ENCODE measurements at regions not wholly inside any gene's neighbourhood (a gene's known extent, or its start where the extent isn't known, plus 50 kb on each side); places are given as distances from the start of the nearest gene placed in this dataset.
"Not testable (repeated sequence)": the region's sequence is repeated elsewhere in the genome, so short reads cannot be mapped to it uniquely, and the experiment has no call there.

DNA sequence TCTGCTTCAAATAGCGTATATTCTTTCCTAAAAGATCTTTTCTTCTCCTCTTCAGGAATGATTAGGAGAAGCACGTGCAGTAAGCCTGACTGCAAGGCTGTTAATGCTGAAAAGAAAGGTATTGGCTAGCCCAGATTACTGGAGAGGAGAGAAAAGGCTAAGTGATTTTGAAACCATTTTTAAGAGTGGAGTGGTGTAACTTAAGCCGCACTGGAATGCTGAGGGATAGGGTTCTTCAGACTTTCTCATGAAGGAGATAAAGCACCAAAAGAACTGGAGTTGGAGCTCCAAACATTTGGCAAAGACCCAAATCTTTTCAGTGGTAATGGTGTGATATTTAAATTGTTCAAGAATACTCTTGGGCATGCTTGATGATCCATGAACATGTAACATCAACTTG lies 388.3 kb downstream of the COG6 start:
- Histone ChIP-seq H3K4me3 (ENCODE audit: low read depth in 1 of 2, low read length in 1 of 2) (no peak overlapping the region), H3K36me3 (no peaks in the 10 kb centered on the region), H3K27me3 (no peaks in the 10 kb centered on the region), H3K9me3 (no peaks in the 10 kb centered on the region), H3K27ac (no peak overlapping the region), H3K4me1 (ENCODE audit: control insufficient read depth in 1 of 2, insufficient read depth in 1 of 2, low read depth in 1 of 2, low read length in 1 of 2) (no peaks in the 10 kb centered on the region)
- TF ChIP-seq CTCF (IDR thresholded peaks at IDR 0.05) = no peak

DNA sequence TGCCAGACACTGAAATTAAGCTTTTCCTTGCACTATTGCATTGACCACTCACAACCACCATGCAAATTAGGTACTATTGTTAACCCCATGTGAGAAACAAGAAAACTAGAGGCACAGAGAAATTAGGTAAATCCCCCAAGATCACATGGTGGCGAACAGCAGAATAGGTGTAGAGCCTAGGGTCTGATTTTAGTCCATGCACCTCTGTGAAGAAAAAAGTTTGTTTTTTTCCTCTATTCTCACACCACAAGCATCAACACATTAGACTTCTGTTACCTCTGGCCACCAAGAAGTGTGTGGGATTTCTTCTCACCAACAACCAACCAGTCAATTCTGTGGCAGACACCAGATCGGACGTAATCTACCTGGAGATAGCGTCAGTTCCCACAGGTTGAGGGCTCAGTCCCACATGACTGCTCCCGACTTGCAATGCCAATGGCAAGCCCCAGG lies 391.9 kb downstream of the COG6 start:
- no peak overlapping the region for H3K27ac ChIP-seq
- no peaks in the 10 kb centered on the region for H3K27me3 ChIP-seq
- H3K36me3 ChIP-seq = no peaks in the 10 kb centered on the region
- no peaks in the 10 kb centered on the region for H3K9me3 ChIP-seq
- no peak for TF ChIP-seq CTCF (IDR thresholded peaks at IDR 0.05)
- no peaks in the 10 kb centered on the region for H3K4me1 ChIP-seq (ENCODE audit: control insufficient read depth in 1 of 2, insufficient read depth in 1 of 2, low read depth in 1 of 2, low read length in 1 of 2)
- H3K4me3 ChIP-seq (ENCODE audit: low read depth in 1 of 2, low read length in 1 of 2) = no peak overlapping the region

- no peaks in the 10 kb centered on the region for H3K4me1 ChIP-seq (ENCODE audit: control insufficient read depth in 1 of 2, insufficient read depth in 1 of 2, low read depth in 1 of 2, low read length in 1 of 2)
- H3K27ac ChIP-seq = no peak overlapping the region
- TF ChIP-seq CTCF (IDR thresholded peaks at IDR 0.05) = no peak
- no peaks in the 10 kb centered on the region for H3K27me3 ChIP-seq
- no peaks in the 10 kb centered on the region for H3K9me3 ChIP-seq
- H3K4me3 ChIP-seq (ENCODE audit: low read depth in 1 of 2, low read length in 1 of 2) = no peak overlapping the region
- no peaks in the 10 kb centered on the region for H3K36me3 ChIP-seq
Observed at GRCh38 chr13:40048551-40048950, 393.1 kb downstream of the COG6 start.

- Histone ChIP-seq H3K36me3 (no peaks in the 10 kb centered on the region), H3K27ac (no peak overlapping the region), H3K4me3 (ENCODE audit: low read depth in 1 of 2, low read length in 1 of 2) (no peak overlapping the region), H3K27me3 (no peaks in the 10 kb centered on the region), H3K9me3 (no peaks in the 10 kb centered on the region), H3K4me1 (ENCODE audit: control insufficient read depth in 1 of 2, insufficient read depth in 1 of 2, low read depth in 1 of 2, low read length in 1 of 2) (no peaks in the 10 kb centered on the region)
- TF ChIP-seq CTCF (IDR thresholded peaks at IDR 0.05) = no peak
Observed at GRCh38 chr13:40052954-40053353, 397.5 kb downstream of the COG6 start.

- Histone ChIP-seq H3K4me3 (ENCODE audit: low read depth in 1 of 2, low read length in 1 of 2) (no peak overlapping the region), H3K27ac (no peak overlapping the region), H3K27me3 (no peaks in the 10 kb centered on the region), H3K9me3 (no peaks in the 10 kb centered on the region), H3K36me3 (no peaks in the 10 kb centered on the region), H3K4me1 (ENCODE audit: control insufficient read depth in 1 of 2, insufficient read depth in 1 of 2, low read depth in 1 of 2, low read length in 1 of 2) (no peaks in the 10 kb centered on the region)
- TF ChIP-seq CTCF (IDR thresholded peaks at IDR 0.05) = no peak
Observed at GRCh38 chr13:40053401-40053800, 397.9 kb downstream of the COG6 start.

DNA sequence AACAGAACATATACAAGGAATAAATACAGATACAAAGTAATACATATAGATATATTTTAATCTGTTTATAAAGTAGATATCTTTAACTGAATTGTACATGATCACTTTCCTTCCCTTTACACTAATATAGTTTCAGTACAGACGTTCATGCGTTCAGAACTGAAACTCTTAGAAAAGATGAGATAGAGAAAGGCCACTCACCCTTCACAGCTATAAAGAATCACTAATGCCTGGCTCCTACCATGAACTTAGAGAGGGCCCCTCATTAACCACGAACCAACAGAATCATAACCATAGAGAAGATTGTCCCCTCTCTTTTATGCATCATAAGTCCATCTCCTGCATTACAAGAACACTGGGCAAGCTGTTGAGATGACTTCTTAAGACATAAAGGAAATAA lies 399.0 kb downstream of the COG6 start:
- H3K36me3 ChIP-seq; H3K27me3 ChIP-seq; H3K27ac ChIP-seq; H3K4me3 ChIP-seq (ENCODE audit: low read depth in 1 of 2, low read length in 1 of 2); H3K4me1 ChIP-seq (ENCODE audit: control insufficient read depth in 1 of 2, insufficient read depth in 1 of 2, low read depth in 1 of 2, low read length in 1 of 2); H3K9me3 ChIP-seq: not testable (repeated sequence)
